NCI-H1417 treated with DMSO at 0.1 percent for 48 hours (cell line): ENCODE measurements at regions not wholly inside any gene's neighbourhood (a gene's known extent, or its start where the extent isn't known, plus 50 kb on each side); places are given as distances from the start of the nearest gene placed in this dataset.

Experiments
- DNase-seq: peaks from one replicate; lab custom pipeline; 2025; lab: John Stamatoyannopoulos, UW

- no peak for DNase-seq
Measured at GRCh38 chr4:36394352-36394903, 113.0 kb downstream of the DTHD1 start.

GRCh38 chr4:36399762-36400353 is 118.4 kb downstream of the DTHD1 start:
- DNase-seq: no peak

GRCh38 chr4:36402008-36402758 is 120.8 kb downstream of the DTHD1 start:
- no peak for DNase-seq

- no peak for DNase-seq
Measured at GRCh38 chr4:36411338-36411737, 129.9 kb downstream of the DTHD1 start.

GRCh38 chr4:36414248-36414647 is 132.8 kb downstream of the DTHD1 start:
- DNase-seq: no peak

GRCh38 chr4:36417146-36417545 is 135.7 kb downstream of the DTHD1 start:
- DNase-seq: no peak

- DNase-seq: no peak
Measured at GRCh38 chr4:36420111-36420679, 138.8 kb downstream of the DTHD1 start.

GRCh38 chr4:36422607-36423006 is 141.2 kb downstream of the DTHD1 start:
- DNase-seq: no peak

GRCh38 chr4:36426741-36427140 is 145.3 kb downstream of the DTHD1 start:
- no peak for DNase-seq

- DNase-seq: no peak
Measured at GRCh38 chr4:36427696-36428095, 146.3 kb downstream of the DTHD1 start.

GRCh38 chr4:36432586-36432985 is 151.2 kb downstream of the DTHD1 start:
- DNase-seq: no peak

GRCh38 chr4:36439556-36439955 is 158.1 kb downstream of the DTHD1 start:
- no peak for DNase-seq

- no peak for DNase-seq
Measured at GRCh38 chr4:36445480-36445879, 164.1 kb downstream of the DTHD1 start.

- DNase-seq: no peak
Measured at GRCh38 chr4:36446275-36446674, 164.9 kb downstream of the DTHD1 start.

GRCh38 chr4:36461344-36461743 is 179.9 kb downstream of the DTHD1 start:
- no peak for DNase-seq

- no peak for DNase-seq
Measured at GRCh38 chr4:36467670-36468069, 186.3 kb downstream of the DTHD1 start.

GRCh38 chr4:36471903-36472302 is 190.5 kb downstream of the DTHD1 start:
- no peak for DNase-seq

- DNase-seq: no peak
Measured at GRCh38 chr4:36476135-36476534, 194.7 kb downstream of the DTHD1 start.

- no peak for DNase-seq
Measured at GRCh38 chr4:36477861-36478260, 196.4 kb downstream of the DTHD1 start.

- no peak for DNase-seq
Measured at GRCh38 chr4:36485885-36486284, 204.5 kb downstream of the DTHD1 start.

- DNase-seq: no peak
Measured at GRCh38 chr4:36489798-36490197, 208.4 kb downstream of the DTHD1 start.

GRCh38 chr4:36492041-36492440 is 210.6 kb downstream of the DTHD1 start:
- no peak for DNase-seq

GRCh38 chr4:36492590-36492989 is 211.2 kb downstream of the DTHD1 start:
- DNase-seq: no peak
